SJCRH30 (cell line): ENCODE measurements at regions not wholly inside any gene's neighbourhood (a gene's known extent, or its start where the extent isn't known, plus 50 kb on each side); places are given as distances from the start of the nearest gene placed in this dataset.

Experiments used
- DNase-seq, 2 experiments: peaks; one replicate each; pipeline ENCODE4 v3.0.0-alpha.2; 2015 to 2020
- H3K27ac ChIP-seq: fragments of 250-450 bp; sonication (Bioruptor Pico); 2 replicates; pipeline ENCODE4 v1.5.1; 2020; ENCODE audit warnings: mild to moderate bottlenecking, moderate library complexity
- H3K27me3 ChIP-seq: fragments of 250-450 bp; sonication (Bioruptor Pico); 2 replicates; pipeline ENCODE4 v1.5.1; 2020; ENCODE audit warnings: mild to moderate bottlenecking, moderate library complexity
- H3K36me3 ChIP-seq: fragments of 250-450 bp; sonication (Bioruptor Pico); 2 replicates; pipeline ENCODE4 v1.5.1; 2020; ENCODE audit warnings: mild to moderate bottlenecking, moderate library complexity
- H3K4me1 ChIP-seq: fragments of 250-450 bp; sonication (Bioruptor Pico); 2 replicates; pipeline ENCODE4 v1.5.1; 2020; ENCODE audit warnings: mild to moderate bottlenecking, moderate library complexity
- H3K4me3 ChIP-seq: fragments of 250-450 bp; sonication (Bioruptor Pico); 2 replicates; pipeline ENCODE4 v1.5.1; 2020; ENCODE audit warnings: mild to moderate bottlenecking, moderate library complexity
- H3K9me3 ChIP-seq: fragments of 250-450 bp; sonication (Bioruptor Pico); replicated peaks from 2 replicates; pipeline ENCODE4 v1.5.1; 2020; ENCODE audit warnings: mild to moderate bottlenecking, moderate library complexity

- no peak overlapping the region for H3K27ac ChIP-seq
- no peaks in the 10 kb centered on the region for H3K27me3 ChIP-seq
- no peak for DNase-seq
- H3K4me1 ChIP-seq, result peaks cover 47% of the 10 kb centered on the region
- no peak overlapping the region for H3K4me3 ChIP-seq
- no peaks in the 10 kb centered on the region for H3K9me3 ChIP-seq
- no peaks in the 10 kb centered on the region for H3K36me3 ChIP-seq
Observed at GRCh38 chr11:70522593-70523311, 124.4 kb downstream of the CTTN start.

- Histone ChIP-seq H3K4me1 (peaks cover 44% of the 10 kb centered on the region), H3K27ac (no peak overlapping the region), H3K4me3 (no peak overlapping the region), H3K36me3 (no peaks in the 10 kb centered on the region), H3K9me3 (no peaks in the 10 kb centered on the region), H3K27me3 (no peaks in the 10 kb centered on the region)
- DNase-seq, result no peak
Observed at GRCh38 chr11:70523384-70524095, 125.2 kb downstream of the CTTN start.

- Histone ChIP-seq H3K4me3 (no peak overlapping the region), H3K36me3 (no peaks in the 10 kb centered on the region), H3K9me3 (no peaks in the 10 kb centered on the region), H3K4me1 (peaks cover 38% of the 10 kb centered on the region), H3K27ac (no peak overlapping the region), H3K27me3 (no peaks in the 10 kb centered on the region)
- no peak for DNase-seq
Observed at GRCh38 chr11:70524096-70524922, 126.0 kb downstream of the CTTN start.

- H3K36me3 ChIP-seq, result no peaks in the 10 kb centered on the region
- H3K9me3 ChIP-seq, result no peaks in the 10 kb centered on the region
- no peak overlapping the region for H3K27ac ChIP-seq
- no peaks in the 10 kb centered on the region for H3K27me3 ChIP-seq
- H3K4me3 ChIP-seq, result no peak overlapping the region
- peaks cover 38% of the 10 kb centered on the region for H3K4me1 ChIP-seq
- DNase-seq, result peak in 1 of 2 experiments; percentile 46
Observed at GRCh38 chr11:70525006-70525405, 126.7 kb downstream of the CTTN start.

- peaks cover 38% of the 10 kb centered on the region for H3K4me1 ChIP-seq
- no peaks in the 10 kb centered on the region for H3K9me3 ChIP-seq
- H3K27ac ChIP-seq, result no peak overlapping the region
- H3K36me3 ChIP-seq, result no peaks in the 10 kb centered on the region
- no peak overlapping the region for H3K4me3 ChIP-seq
- H3K27me3 ChIP-seq, result no peaks in the 10 kb centered on the region
- DNase-seq, result no peak
Observed at GRCh38 chr11:70525466-70525865, 127.1 kb downstream of the CTTN start.

- peak overlapping the region; percentile 20; the same call in 1 of the 2 replicates for H3K27ac ChIP-seq
- no peaks in the 10 kb centered on the region for H3K9me3 ChIP-seq
- no peaks in the 10 kb centered on the region for H3K27me3 ChIP-seq
- no peaks in the 10 kb centered on the region for H3K36me3 ChIP-seq
- H3K4me1 ChIP-seq, result peaks cover 42% of the 10 kb centered on the region
- peak; percentile 24 to 47 for DNase-seq
- H3K4me3 ChIP-seq, result no peak overlapping the region
Observed at GRCh38 chr11:70526116-70527045, 128.1 kb downstream of the CTTN start.

- Histone ChIP-seq H3K4me3 (no peak overlapping the region), H3K9me3 (no peaks in the 10 kb centered on the region), H3K27ac (no peak overlapping the region), H3K36me3 (no peaks in the 10 kb centered on the region), H3K4me1 (peaks cover 48% of the 10 kb centered on the region), H3K27me3 (no peaks in the 10 kb centered on the region)
- DNase-seq, result no peak
Observed at GRCh38 chr11:70527046-70527395, 128.7 kb downstream of the CTTN start.

- Histone ChIP-seq H3K9me3 (no peaks in the 10 kb centered on the region), H3K27me3 (no peaks in the 10 kb centered on the region), H3K27ac (no peak overlapping the region), H3K4me1 (peaks cover 53% of the 10 kb centered on the region), H3K4me3 (no peak overlapping the region), H3K36me3 (no peaks in the 10 kb centered on the region)
- no peak for DNase-seq
Observed at GRCh38 chr11:70527429-70528045, 129.2 kb downstream of the CTTN start.

- Histone ChIP-seq H3K36me3 (no peaks in the 10 kb centered on the region), H3K9me3 (no peaks in the 10 kb centered on the region), H3K27me3 (no peaks in the 10 kb centered on the region), H3K4me3 (no peak overlapping the region), H3K4me1 (peaks cover 58% of the 10 kb centered on the region), H3K27ac (no peak overlapping the region)
- DNase-seq, result no peak
Observed at GRCh38 chr11:70528046-70528793, 129.9 kb downstream of the CTTN start.

- H3K4me3 ChIP-seq, result no peak overlapping the region
- no peaks in the 10 kb centered on the region for H3K27me3 ChIP-seq
- no peak for DNase-seq
- no peaks in the 10 kb centered on the region for H3K9me3 ChIP-seq
- peaks cover 53% of the 10 kb centered on the region for H3K4me1 ChIP-seq
- H3K27ac ChIP-seq, result no peak overlapping the region
- no peaks in the 10 kb centered on the region for H3K36me3 ChIP-seq
Observed at GRCh38 chr11:70528794-70529580, 130.7 kb downstream of the CTTN start.

- H3K4me1 ChIP-seq, result peaks cover 43% of the 10 kb centered on the region
- no peaks in the 10 kb centered on the region for H3K9me3 ChIP-seq
- H3K27me3 ChIP-seq, result no peaks in the 10 kb centered on the region
- no peak for DNase-seq
- no peaks in the 10 kb centered on the region for H3K36me3 ChIP-seq
- H3K27ac ChIP-seq, result no peak overlapping the region
- H3K4me3 ChIP-seq, result no peak overlapping the region
Observed at GRCh38 chr11:70530010-70530409, 131.7 kb downstream of the CTTN start.

GRCh38 chr11:70530629-70531185 lies 132.4 kb downstream of the CTTN start:
- Histone ChIP-seq H3K4me1 (peaks cover 37% of the 10 kb centered on the region), H3K4me3 (no peak overlapping the region), H3K9me3 (no peaks in the 10 kb centered on the region), H3K27ac (peak overlapping the region; percentile 88; the same call in 1 of the 2 replicates), H3K27me3 (no peaks in the 10 kb centered on the region), H3K36me3 (no peaks in the 10 kb centered on the region)
- DNase-seq, result no peak
